ENCODE measurements at regions not wholly inside any gene's neighbourhood (a gene's known extent, or its start where the extent isn't known, plus 50 kb on each side); places are given as distances from the start of the nearest gene placed in this dataset.

DNA sequence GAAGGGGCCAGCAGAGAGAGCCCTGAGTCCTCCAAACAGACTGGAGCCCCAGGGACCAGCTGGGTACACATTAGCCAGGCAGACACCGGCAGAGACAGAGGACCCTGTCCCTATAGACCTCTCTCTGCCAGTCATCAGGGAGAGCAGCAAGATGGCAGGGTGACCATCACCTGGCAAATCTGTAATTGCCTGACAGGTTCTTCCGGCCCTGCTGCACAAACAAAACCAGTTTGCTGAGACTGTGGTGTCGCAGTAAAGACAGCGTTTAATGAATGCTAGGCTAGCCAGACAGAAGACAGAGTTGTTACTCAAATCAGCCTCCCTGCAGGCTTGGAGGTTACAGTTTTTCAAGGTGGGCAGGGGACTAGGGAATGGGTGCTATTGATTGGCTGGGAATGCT, 618.9 kb downstream of the NPHP4 start:
- Mint-ChIP-seq H3K27ac (peak overlapping the region in 1 of 8 donors; percentile 69), H3K27me3 (peaks cover under 1 to 8% of the 10 kb centered on the region in 2 donors), H3K4me3 (no peak overlapping the region), H3K4me1 (peaks cover 20 to 24% (median 21%) of the 10 kb centered on the region in 3 donors), H3K36me3 (peaks cover 0 to 23% (median 4%) of the 10 kb centered on the region in 3 donors), H3K9me3 (peaks cover 4 to 13% (median 6%) of the 10 kb centered on the region in 5 donors)
- Histone ChIP-seq H3K27me3 (ENCODE audit: insufficient read depth, low read length, poor library complexity, severe bottlenecking) (no peaks in the 10 kb centered on the region), H3K27ac (ENCODE audit: low read depth, low read length) (no peak overlapping the region), H3K36me3 (ENCODE audit: insufficient read depth, low read length) (no peaks in the 10 kb centered on the region), H3K4me1 (ENCODE audit: insufficient read depth, low read length) (peaks cover 15% of the 10 kb centered on the region), H3K9me3 (ENCODE audit: low read length) (no peaks in the 10 kb centered on the region), H3K4me3 (ENCODE audit: low read length) (no peak overlapping the region)
- POLR2A ChIA-PET: no interaction called here
- no peak for DNase-seq
- CTCF ChIA-PET: no interaction called here

DNA sequence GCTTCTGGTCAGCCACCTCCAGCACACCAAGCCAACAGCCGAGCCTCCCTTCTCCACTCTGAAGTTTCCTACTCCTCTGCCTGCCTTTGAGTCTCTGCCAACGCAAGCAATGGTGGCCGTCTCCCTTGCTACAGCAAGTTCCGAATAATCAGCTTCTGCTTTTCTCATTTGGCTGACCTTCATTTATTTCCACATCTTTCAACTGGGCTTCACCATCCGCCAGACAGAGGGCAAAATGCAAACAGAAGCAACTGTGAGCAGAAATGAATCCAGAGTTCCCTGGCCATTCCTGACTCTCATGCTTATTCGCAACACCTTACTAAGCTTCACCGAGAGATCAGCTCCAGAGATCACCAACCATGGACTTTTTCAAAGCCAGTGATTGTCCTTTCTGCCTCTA, 621.0 kb downstream of the NPHP4 start:
- ChIA-PET POLR2A (no interaction called here), CTCF (no interaction called here)
- Histone ChIP-seq H3K27ac (ENCODE audit: low read depth, low read length) (no peak overlapping the region), H3K27me3 (ENCODE audit: insufficient read depth, low read length, poor library complexity, severe bottlenecking) (no peaks in the 10 kb centered on the region), H3K4me3 (ENCODE audit: low read length) (no peak overlapping the region), H3K9me3 (ENCODE audit: low read length) (no peaks in the 10 kb centered on the region), H3K4me1 (ENCODE audit: insufficient read depth, low read length) (peaks cover 15% of the 10 kb centered on the region), H3K36me3 (ENCODE audit: insufficient read depth, low read length) (no peaks in the 10 kb centered on the region)
- H3K27ac Mint-ChIP-seq: peak overlapping the region in 2 of 8 donors; percentile 60 to 66
- peaks cover 0 to 4% of the 10 kb centered on the region in 2 donors for H3K27me3 Mint-ChIP-seq
- no peak for DNase-seq
- H3K4me1 Mint-ChIP-seq: peaks cover 21 to 25% (median 22%) of the 10 kb centered on the region in 3 donors
- peaks cover 0 to 23% (median 4%) of the 10 kb centered on the region in 3 donors for H3K36me3 Mint-ChIP-seq
- no peak overlapping the region for H3K4me3 Mint-ChIP-seq
- peaks cover 4 to 13% (median 6%) of the 10 kb centered on the region in 5 donors for H3K9me3 Mint-ChIP-seq

DNA sequence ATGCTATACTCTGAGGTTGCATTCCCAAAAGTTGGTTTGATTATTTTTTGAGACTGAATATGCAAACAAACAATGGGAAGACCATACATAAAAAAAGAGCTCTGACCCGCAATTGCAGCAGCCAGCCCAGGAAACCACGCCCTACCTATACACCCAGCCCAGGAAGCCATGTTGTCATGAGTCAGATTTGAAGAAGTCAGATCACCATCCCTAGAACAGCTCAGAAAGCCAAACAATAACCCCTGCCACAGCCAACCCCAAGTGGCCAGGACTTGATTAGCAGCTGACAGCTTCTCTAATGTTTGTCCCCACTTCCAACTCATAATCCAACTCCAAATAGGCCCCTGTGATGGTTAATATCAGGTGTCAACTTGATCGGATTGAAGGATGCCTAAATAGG, 621.9 kb downstream of the NPHP4 start:
- H3K4me3 Mint-ChIP-seq: peak overlapping the region in 6 of 7 donors; percentile 13 to 76 (median 30)
- no peak for DNase-seq
- Histone ChIP-seq H3K4me3 (ENCODE audit: low read length) (no peak overlapping the region), H3K27me3 (ENCODE audit: insufficient read depth, low read length, poor library complexity, severe bottlenecking) (no peaks in the 10 kb centered on the region), H3K36me3 (ENCODE audit: insufficient read depth, low read length) (no peaks in the 10 kb centered on the region), H3K9me3 (ENCODE audit: low read length) (no peaks in the 10 kb centered on the region), H3K27ac (ENCODE audit: low read depth, low read length) (no peak overlapping the region), H3K4me1 (ENCODE audit: insufficient read depth, low read length) (peaks cover 15% of the 10 kb centered on the region)
- H3K27me3 Mint-ChIP-seq: peaks cover 0 to 4% of the 10 kb centered on the region in 2 donors
- H3K27ac Mint-ChIP-seq: peak overlapping the region in 4 of 8 donors; percentile 13 to 84 (median 46)
- ChIA-PET CTCF (interaction anchor here (1.3 kb wide), 1 partner anchor 19 kb away, joined by 6 read pairs; no protein-coding TSS in a partner anchor), POLR2A (no interaction called here)
- H3K4me1 Mint-ChIP-seq: peaks cover 21 to 25% (median 22%) of the 10 kb centered on the region in 3 donors
- peaks cover 0 to 23% (median 8%) of the 10 kb centered on the region in 3 donors for H3K36me3 Mint-ChIP-seq
- H3K9me3 Mint-ChIP-seq: peaks cover 4 to 13% (median 6%) of the 10 kb centered on the region in 5 donors

- Histone ChIP-seq H3K27me3 (ENCODE audit: insufficient read depth, low read length, poor library complexity, severe bottlenecking) (no peaks in the 10 kb centered on the region), H3K9me3 (ENCODE audit: low read length) (no peaks in the 10 kb centered on the region), H3K4me1 (ENCODE audit: insufficient read depth, low read length) (peaks cover 15% of the 10 kb centered on the region), H3K36me3 (ENCODE audit: insufficient read depth, low read length) (no peaks in the 10 kb centered on the region), H3K4me3 (ENCODE audit: low read length) (no peak overlapping the region), H3K27ac (ENCODE audit: low read depth, low read length) (no peak overlapping the region)
- Mint-ChIP-seq H3K27ac (no peak overlapping the region), H3K4me1 (peaks cover 18 to 25% (median 22%) of the 10 kb centered on the region in 3 donors), H3K9me3 (peaks cover 4 to 13% (median 6%) of the 10 kb centered on the region in 5 donors), H3K27me3 (peaks cover 0 to 4% of the 10 kb centered on the region in 2 donors), H3K36me3 (peaks cover 0 to 19% (median 8%) of the 10 kb centered on the region in 3 donors), H3K4me3 (no peak overlapping the region)
- ChIA-PET CTCF (interaction anchor here (1.3 kb wide), 1 partner anchor 20 kb away, joined by 6 read pairs; no protein-coding TSS in a partner anchor), POLR2A (no interaction called here)
- no peak for DNase-seq
Measured at GRCh38 chr1:5369223-5369622, 623.0 kb downstream of the NPHP4 start.

DNA sequence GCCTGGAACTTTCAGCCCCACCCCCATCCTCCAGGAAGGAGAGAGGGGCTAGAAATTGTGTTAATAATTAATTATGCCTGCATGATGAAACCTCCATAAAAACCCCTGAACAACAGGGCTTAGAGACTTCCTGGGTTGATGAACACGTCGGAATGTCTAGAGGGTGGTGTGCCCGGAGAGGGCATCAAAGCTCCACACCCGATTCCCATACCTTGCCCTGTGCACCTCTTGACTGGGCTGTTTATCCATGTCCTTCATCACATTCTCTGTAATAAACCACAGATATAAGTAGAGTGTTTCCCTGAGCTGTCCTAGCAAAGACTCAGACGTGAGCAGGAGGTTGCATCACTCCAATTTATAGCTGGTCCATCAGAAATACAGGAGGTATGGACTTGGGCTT, 624.0 kb downstream of the NPHP4 start:
- Mint-ChIP-seq H3K4me1 (peaks cover 18 to 25% (median 22%) of the 10 kb centered on the region in 3 donors), H3K4me3 (no peak overlapping the region), H3K9me3 (peaks cover 0 to 6% (median 3%) of the 10 kb centered on the region in 5 donors), H3K27ac (no peak overlapping the region), H3K27me3 (peaks cover 0 to 7% of the 10 kb centered on the region in 2 donors), H3K36me3 (peaks cover 0 to 9% (median 8%) of the 10 kb centered on the region in 3 donors)
- Histone ChIP-seq H3K9me3 (ENCODE audit: low read length) (no peaks in the 10 kb centered on the region), H3K36me3 (ENCODE audit: insufficient read depth, low read length) (no peaks in the 10 kb centered on the region), H3K27me3 (ENCODE audit: insufficient read depth, low read length, poor library complexity, severe bottlenecking) (no peaks in the 10 kb centered on the region), H3K4me3 (ENCODE audit: low read length) (no peak overlapping the region), H3K27ac (ENCODE audit: low read depth, low read length) (no peak overlapping the region), H3K4me1 (ENCODE audit: insufficient read depth, low read length) (peaks cover 15% of the 10 kb centered on the region)
- no peak for DNase-seq
- ChIA-PET POLR2A (no interaction called here), CTCF (no interaction called here)

DNA sequence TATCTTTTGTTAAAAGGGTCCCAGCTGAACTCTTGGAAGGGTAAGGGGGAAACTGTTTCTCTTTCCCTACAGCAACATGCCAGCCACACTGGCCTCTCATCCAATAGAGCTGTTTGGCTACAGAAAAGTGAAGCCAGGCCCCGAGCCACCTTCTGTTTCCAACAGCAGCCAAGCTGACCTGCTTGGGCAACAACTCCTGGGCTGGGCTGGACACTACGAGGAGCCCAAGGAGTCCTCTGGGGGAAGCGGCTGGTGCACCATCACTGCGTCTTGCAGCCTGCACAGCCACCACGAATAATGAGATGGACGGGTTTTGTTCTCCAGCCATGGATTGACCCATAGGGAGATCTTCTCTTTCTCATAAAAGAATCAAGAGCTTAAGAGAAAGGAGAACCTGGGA, 624.9 kb downstream of the NPHP4 start:
- no peak overlapping the region for H3K4me3 Mint-ChIP-seq
- no peak overlapping the region for H3K4me3 ChIP-seq (ENCODE audit: low read length)
- peak overlapping the region in 2 of 8 donors; percentile 36 to 78 for H3K27ac Mint-ChIP-seq
- H3K27ac ChIP-seq (ENCODE audit: low read depth, low read length): no peak overlapping the region
- H3K4me1 ChIP-seq (ENCODE audit: insufficient read depth, low read length): peaks cover 15% of the 10 kb centered on the region
- peaks cover 18 to 25% (median 22%) of the 10 kb centered on the region in 3 donors for H3K4me1 Mint-ChIP-seq
- H3K9me3 ChIP-seq (ENCODE audit: low read length): no peaks in the 10 kb centered on the region
- H3K27me3 ChIP-seq (ENCODE audit: insufficient read depth, low read length, poor library complexity, severe bottlenecking): no peaks in the 10 kb centered on the region
- H3K9me3 Mint-ChIP-seq: peaks cover 0 to 3% (median 0%) of the 10 kb centered on the region in 5 donors
- H3K27me3 Mint-ChIP-seq: peaks cover 0 to 8% of the 10 kb centered on the region in 2 donors
- H3K36me3 ChIP-seq (ENCODE audit: insufficient read depth, low read length): no peaks in the 10 kb centered on the region
- CTCF ChIA-PET: no interaction called here
- POLR2A ChIA-PET: no interaction called here
- peaks cover 0 to 8% (median 5%) of the 10 kb centered on the region in 3 donors for H3K36me3 Mint-ChIP-seq
- DNase-seq: no peak

DNA sequence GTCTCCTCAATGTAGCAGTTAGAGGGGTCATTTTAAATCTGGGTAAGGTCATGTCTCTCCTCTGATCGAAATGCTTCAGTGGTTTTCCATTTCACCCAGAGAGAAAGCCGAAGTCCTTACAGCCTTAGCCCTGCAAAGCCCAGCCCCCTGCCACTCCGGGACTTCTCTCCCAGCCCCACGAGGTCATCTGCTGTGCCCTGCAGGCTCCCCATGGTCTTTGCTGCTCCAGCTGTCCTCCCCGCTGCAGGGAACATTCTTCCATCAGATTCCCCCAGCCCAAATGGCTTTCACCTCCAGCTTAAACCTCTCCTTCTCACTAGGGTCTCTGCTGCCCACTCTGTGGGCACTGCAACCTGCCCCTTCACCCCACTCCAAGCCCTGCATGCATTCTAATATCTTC, 626.5 kb downstream of the NPHP4 start:
- H3K9me3 ChIP-seq (ENCODE audit: low read length): no peaks in the 10 kb centered on the region
- ChIA-PET CTCF (no interaction called here), POLR2A (no interaction called here)
- Mint-ChIP-seq H3K4me3 (no peak overlapping the region), H3K9me3 (no peaks in the 10 kb centered on the region), H3K36me3 (peaks cover 0 to 6% (median 5%) of the 10 kb centered on the region in 3 donors), H3K4me1 (peaks cover 11 to 17% (median 14%) of the 10 kb centered on the region in 3 donors), H3K27me3 (peaks cover 5 to 7% of the 10 kb centered on the region in 2 donors), H3K27ac (peak overlapping the region in 1 of 8 donors; percentile 15)
- no peak overlapping the region for H3K27ac ChIP-seq (ENCODE audit: low read depth, low read length)
- no peaks in the 10 kb centered on the region for H3K27me3 ChIP-seq (ENCODE audit: insufficient read depth, low read length, poor library complexity, severe bottlenecking)
- DNase-seq: no peak
- no peak overlapping the region for H3K4me3 ChIP-seq (ENCODE audit: low read length)
- H3K4me1 ChIP-seq (ENCODE audit: insufficient read depth, low read length): peaks cover 13% of the 10 kb centered on the region
- no peaks in the 10 kb centered on the region for H3K36me3 ChIP-seq (ENCODE audit: insufficient read depth, low read length)

DNA sequence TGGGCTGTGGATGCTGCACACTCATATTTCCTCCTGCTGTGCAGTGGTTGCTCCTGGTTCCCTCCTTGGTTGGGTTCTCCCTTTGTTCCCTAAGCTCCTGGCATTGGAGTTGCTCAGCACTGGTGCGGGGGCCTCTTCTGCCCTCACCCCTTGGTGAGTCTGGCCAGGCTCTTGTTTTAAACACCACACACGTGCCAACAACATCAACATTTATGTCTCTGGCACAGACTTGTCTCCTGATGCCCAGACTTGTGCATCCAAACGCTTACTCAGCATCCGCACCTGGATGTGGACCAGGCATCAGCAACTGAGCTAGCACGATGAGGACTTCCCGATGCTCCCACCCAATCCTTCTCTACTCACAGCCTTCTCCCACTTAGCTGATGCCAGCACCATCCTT, 627.6 kb downstream of the NPHP4 start:
- ChIA-PET POLR2A (no interaction called here), CTCF (no interaction called here)
- Mint-ChIP-seq H3K4me1 (peaks cover 0 to 6% (median 4%) of the 10 kb centered on the region in 3 donors), H3K9me3 (peaks cover 0 to 4% (median under 1%) of the 10 kb centered on the region in 5 donors), H3K4me3 (no peak overlapping the region), H3K27me3 (peaks cover 6 to 9% of the 10 kb centered on the region in 2 donors), H3K36me3 (peaks cover 0 to 11% (median 4%) of the 10 kb centered on the region in 3 donors), H3K27ac (peak overlapping the region in 1 of 8 donors; percentile 4)
- H3K9me3 ChIP-seq (ENCODE audit: low read length): no peaks in the 10 kb centered on the region
- DNase-seq: no peak
- no peaks in the 10 kb centered on the region for H3K27me3 ChIP-seq (ENCODE audit: insufficient read depth, low read length, poor library complexity, severe bottlenecking)
- H3K27ac ChIP-seq (ENCODE audit: low read depth, low read length): no peak overlapping the region
- peaks cover 1% of the 10 kb centered on the region for H3K4me1 ChIP-seq (ENCODE audit: insufficient read depth, low read length)
- H3K36me3 ChIP-seq (ENCODE audit: insufficient read depth, low read length): no peaks in the 10 kb centered on the region
- no peak overlapping the region for H3K4me3 ChIP-seq (ENCODE audit: low read length)
